Upper lobe of left lung (tissue), 4 donors: ENCODE measurements at regions not wholly inside any gene's neighbourhood (a gene's known extent, or its start where the extent isn't known, plus 50 kb on each side); places are given as distances from the start of the nearest gene placed in this dataset.

Experiments used
- POLR2A ChIP-seq, 4 donors: fragments of 450-650 bp; IDR thresholded peaks; one replicate each; pipeline ENCODE4 v1.5.1; 2016 to 2017; ENCODE audit warnings: antibody characterized with exemption in 4 of 4, mild to moderate bottlenecking in 2 of 4
- POLR2AphosphoS5 ChIP-seq, 2 donors: sonication (generic); formaldehyde crosslinking; IDR thresholded peaks; one replicate each; pipeline ENCODE4 v1.5.1; 2017; ENCODE audit warnings: antibody characterized with exemption in 2 of 2
- TF ChIP-seq, protein P1 (sequence below), 6 experiments: fragments of 450-650 bp in 4 of 6; fragments of 200-600 bp in 2 of 6; sonication (generic) in 2 of 6; IDR thresholded peaks; one replicate each; pipeline ENCODE4 v1.5.1; 2016 to 2019; ENCODE audit warnings: antibody characterized with exemption in 6 of 6

DNA sequence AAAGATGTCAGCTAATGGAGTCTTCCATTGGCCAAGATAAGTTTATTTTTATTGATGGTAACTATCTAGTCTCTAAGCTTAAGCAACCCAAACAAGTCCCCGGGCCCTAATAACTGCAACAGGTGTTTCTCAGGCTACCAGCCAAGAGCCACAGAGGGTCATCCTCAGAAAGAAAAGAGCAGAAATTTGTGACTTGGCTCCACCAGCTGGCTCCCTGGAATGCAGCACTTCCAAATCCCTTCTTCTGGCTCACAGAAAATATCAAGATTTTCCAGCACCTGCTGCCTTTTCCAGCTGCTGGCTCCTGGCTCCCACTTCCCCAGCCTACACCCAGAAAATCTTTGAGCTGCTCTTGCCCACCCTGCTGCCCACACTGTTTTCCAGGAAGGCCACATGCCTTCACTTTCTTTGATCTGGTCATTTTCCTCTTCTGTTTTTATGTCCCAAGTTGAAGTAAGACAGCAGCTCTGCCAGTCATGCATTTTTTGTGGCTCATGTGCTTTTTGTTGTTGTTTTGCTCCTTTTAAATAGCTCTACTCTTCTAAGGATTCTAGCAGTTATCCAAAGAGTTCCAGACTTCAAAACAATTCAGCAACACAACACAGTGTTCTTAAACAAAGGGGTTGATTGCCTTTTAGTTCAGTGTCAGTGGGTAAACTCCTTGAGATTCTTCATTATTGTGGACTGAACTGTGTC lies 151.0 kb upstream of the SMLR1 start:
- TF ChIP-seq POLR2A (IDR thresholded peaks at IDR 0.05): no peak
- TF ChIP-seq, protein P1, sequence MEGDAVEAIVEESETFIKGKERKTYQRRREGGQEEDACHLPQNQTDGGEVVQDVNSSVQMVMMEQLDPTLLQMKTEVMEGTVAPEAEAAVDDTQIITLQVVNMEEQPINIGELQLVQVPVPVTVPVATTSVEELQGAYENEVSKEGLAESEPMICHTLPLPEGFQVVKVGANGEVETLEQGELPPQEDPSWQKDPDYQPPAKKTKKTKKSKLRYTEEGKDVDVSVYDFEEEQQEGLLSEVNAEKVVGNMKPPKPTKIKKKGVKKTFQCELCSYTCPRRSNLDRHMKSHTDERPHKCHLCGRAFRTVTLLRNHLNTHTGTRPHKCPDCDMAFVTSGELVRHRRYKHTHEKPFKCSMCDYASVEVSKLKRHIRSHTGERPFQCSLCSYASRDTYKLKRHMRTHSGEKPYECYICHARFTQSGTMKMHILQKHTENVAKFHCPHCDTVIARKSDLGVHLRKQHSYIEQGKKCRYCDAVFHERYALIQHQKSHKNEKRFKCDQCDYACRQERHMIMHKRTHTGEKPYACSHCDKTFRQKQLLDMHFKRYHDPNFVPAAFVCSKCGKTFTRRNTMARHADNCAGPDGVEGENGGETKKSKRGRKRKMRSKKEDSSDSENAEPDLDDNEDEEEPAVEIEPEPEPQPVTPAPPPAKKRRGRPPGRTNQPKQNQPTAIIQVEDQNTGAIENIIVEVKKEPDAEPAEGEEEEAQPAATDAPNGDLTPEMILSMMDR (IDR thresholded peaks at IDR 0.05): no peak
- TF ChIP-seq POLR2AphosphoS5 (IDR thresholded peaks at IDR 0.05): no peak
